ENCODE measurements at regions not wholly inside any gene's neighbourhood (a gene's known extent, or its start where the extent isn't known, plus 50 kb on each side); places are given as distances from the start of the nearest gene placed in this dataset.
A peak's percentile ranks its signal among the peaks of the same experiment; 100 is the strongest.
"Not testable (repeated sequence)": the region's sequence is repeated elsewhere in the genome, so short reads cannot be mapped to it uniquely, and the experiment has no call there.

DNA sequence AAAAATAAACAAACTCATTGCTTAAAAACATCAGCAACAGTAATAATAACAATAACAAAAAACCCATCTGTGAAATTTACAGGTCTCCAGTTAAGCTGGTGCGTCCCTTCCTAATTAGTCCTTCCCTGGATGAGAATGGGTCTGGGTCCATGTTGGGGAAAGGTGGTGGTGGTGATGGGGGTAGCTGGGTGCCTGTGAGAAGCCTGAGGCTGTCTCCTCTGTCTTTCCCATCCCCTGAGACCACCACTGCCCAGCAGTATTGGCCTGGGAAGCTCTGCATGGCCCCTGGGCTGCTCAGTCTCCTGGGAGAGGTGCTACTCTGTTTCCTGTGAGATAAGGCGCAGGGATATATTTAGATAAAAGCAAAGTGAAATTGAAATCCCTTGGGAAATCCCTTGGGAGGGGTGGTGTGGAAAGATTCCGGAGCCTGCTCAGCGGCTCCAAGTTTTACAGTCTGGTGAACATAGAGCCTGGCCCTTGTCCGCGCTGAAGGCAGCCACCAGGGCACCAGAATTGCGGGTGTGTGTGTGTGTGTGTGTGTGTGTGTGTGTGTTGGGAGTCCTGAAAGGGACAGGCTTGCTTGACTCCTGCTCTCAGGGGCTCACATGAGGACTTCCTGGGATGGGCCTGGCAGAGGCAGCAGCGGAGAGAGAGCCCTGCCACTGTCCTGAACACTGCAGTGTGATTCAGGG lies 150.2 kb downstream of the FOXD2 start:
- H3K36me3 Mint-ChIP-seq = no peaks in the 10 kb centered on the region
- DNase-seq (no peak), ATAC-seq (no peak)
- no peaks in the 10 kb centered on the region for H3K9me3 Mint-ChIP-seq
- H3K27ac Mint-ChIP-seq = no peak overlapping the region
- no peak overlapping the region for H3K4me3 Mint-ChIP-seq
- peaks cover 15 to 38% (median 21%) of the 10 kb centered on the region in 5 donors for H3K27me3 Mint-ChIP-seq
- H3K4me1 Mint-ChIP-seq = peaks cover 4 to 11% (median 5%) of the 10 kb centered on the region in 4 donors
- POLR2A ChIA-PET = no interaction called here

DNA sequence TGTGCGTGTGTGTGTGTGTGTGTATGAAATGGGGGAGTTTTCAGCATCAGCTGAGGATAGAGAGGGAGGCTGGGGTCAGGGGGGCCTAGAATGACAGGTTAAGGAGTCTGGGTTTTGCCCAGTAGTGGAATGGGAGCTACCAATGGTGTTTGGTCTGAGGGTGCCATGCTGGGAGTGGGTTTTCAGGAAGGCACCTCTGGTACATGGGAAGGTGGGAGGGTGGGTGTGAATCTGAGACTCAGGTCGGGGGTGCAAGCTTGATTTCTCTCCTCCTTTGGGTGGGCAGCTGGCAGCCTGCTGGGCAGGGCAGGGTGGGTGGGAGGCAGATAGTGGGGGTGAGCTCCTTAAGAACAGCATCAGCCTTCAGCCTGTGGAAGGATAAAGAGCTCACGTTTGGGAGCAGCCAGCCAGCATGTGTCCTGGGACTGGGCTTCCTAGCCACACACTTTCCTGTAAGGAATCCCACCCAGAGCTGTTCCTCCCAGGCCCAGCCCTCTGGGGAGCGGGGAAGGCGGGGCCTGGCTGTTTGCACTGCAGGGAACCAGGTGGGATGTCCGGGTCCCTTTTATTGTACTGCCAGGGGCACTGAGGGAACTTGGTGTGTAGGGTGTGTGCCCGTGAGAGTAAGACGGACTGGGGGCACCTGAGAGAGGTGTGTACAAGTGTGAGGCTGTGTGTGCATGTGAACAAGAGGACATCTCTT lies 152.8 kb downstream of the FOXD2 start:
- POLR2A ChIA-PET = no interaction called here

DNA sequence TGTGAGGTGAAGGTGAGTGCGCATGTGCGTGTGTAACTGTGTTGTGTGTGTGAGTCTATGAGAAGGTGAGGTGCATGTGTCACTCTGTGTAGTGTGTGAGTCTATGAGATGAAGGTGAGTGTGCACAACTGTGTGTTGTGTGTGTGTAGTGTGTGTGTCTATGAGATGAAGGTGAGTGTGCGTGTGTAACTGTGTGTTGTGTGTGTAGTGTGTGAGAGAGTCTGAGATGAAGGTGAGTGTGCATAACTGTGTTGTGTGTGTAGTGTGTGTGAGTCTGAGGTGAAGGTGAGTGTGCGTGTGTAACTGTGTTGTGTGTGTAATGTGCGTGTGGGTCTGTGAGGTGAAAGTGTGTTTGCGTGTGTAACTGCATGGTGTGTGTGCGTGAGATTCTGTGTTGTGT lies 154.0 kb downstream of the FOXD2 start:
- H3K4me1 Mint-ChIP-seq = peaks cover 4 to 6% (median 4%) of the 10 kb centered on the region in 4 donors
- no peak for ATAC-seq

More for the DNA sequence above, 152.8 kb downstream of the FOXD2 start:
- ATAC-seq (no peak), DNase-seq (no peak)
- no peak overlapping the region for H3K27ac Mint-ChIP-seq
- no peak overlapping the region for H3K4me3 Mint-ChIP-seq
- peaks cover 13 to 41% (median 23%) of the 10 kb centered on the region in 5 donors for H3K27me3 Mint-ChIP-seq
- H3K4me1 Mint-ChIP-seq = peaks cover 4 to 6% (median 4%) of the 10 kb centered on the region in 4 donors
- H3K36me3 Mint-ChIP-seq = peaks cover 0 to 4% (median 0%) of the 10 kb centered on the region in 3 donors
- H3K9me3 Mint-ChIP-seq = no peaks in the 10 kb centered on the region

DNA sequence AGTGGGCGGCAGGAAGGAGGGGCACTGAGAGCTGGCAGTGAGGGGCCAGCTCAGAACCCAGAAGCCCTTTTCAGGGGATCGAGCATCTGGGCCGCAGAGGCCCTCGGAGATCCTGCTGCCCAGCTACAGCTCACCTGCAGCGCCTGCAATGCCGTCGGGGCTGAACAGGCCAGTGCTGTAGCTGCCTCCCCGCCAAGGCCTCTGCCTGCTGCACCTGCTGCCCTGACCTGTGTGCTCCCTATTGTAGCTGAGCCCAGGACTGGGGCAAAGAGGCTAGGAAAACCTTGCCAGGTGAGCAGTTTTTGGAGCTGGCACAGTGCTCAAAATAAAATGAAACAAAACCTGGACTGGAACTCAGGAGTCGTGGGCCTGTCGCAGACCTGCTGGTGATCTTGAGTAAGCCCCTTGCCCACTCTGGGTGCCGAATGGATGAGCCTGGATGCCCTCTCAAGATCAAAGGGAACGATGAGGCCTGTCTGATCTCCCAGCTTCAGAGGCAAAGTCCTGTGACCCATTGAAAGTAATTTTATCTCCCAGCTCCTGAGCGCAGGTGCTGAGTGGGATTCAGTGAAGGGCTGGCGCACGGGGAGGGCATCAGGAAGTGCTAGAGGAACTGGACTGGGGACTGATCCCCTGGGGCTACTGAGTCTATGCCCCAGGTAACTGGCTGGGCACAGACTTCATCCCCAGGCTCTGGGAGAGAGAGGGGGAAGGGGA lies 154.6 kb downstream of the FOXD2 start:
- POLR2A ChIA-PET = no interaction called here
- Mint-ChIP-seq H3K36me3 (peaks cover 0 to 4% (median 0%) of the 10 kb centered on the region in 3 donors), H3K4me1 (peaks cover 4 to 6% (median 4%) of the 10 kb centered on the region in 4 donors), H3K27ac (no peak overlapping the region), H3K27me3 (peaks cover 16 to 42% (median 26%) of the 10 kb centered on the region in 5 donors), H3K4me3 (peak overlapping the region in 6 of 10 donors; percentile 13 to 62 (median 55)), H3K9me3 (peaks cover 0 to 2% (median 0%) of the 10 kb centered on the region in 9 donors)
- DNase-seq = no peak
- no peak for ATAC-seq

More for the DNA sequence above, 154.0 kb downstream of the FOXD2 start:
- DNase-seq = no peak
- no peak overlapping the region for H3K4me3 Mint-ChIP-seq
- peaks cover 0 to 4% (median 0%) of the 10 kb centered on the region in 3 donors for H3K36me3 Mint-ChIP-seq
- no peak overlapping the region for H3K27ac Mint-ChIP-seq
- peaks cover 15 to 40% (median 24%) of the 10 kb centered on the region in 5 donors for H3K27me3 Mint-ChIP-seq
- POLR2A ChIA-PET = no interaction called here
- H3K9me3 Mint-ChIP-seq = no peaks in the 10 kb centered on the region

DNA sequence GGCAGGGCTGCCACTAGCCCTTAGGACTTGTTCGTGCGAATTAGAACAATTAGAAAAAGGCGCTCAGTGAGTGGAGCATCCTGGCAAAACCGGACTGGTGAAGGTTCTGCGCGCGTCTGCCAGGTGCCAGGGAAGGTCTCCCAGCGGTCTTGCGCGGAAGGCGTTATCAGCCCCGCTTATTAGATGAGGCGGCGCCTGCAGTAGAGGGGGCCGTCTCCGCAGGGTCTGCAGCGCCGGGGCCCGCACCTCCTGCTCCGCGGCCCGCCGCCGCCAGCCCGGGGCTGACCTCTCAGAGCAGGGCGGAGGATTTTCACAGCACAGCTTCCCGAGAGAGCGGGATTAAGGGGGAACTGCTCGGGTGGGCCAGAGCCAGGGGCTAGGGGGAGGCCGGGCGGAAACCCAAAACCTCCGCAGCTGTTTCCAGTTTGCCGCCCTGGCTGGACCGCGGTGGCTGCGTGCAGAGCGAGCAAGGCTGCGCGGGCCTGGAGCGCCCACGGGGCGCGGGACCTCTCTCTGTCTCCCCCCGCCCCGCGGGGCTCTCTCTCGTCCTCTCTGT lies 155.2 kb downstream of the FOXD2 start:
- Mint-ChIP-seq H3K4me1 (peaks cover 4 to 6% (median 4%) of the 10 kb centered on the region in 4 donors), H3K27ac (no peak overlapping the region), H3K36me3 (peaks cover 0 to 4% (median 0%) of the 10 kb centered on the region in 3 donors), H3K27me3 (peaks cover 18 to 41% (median 31%) of the 10 kb centered on the region in 5 donors), H3K4me3 (peak overlapping the region in 7 of 10 donors; percentile 17 to 62 (median 54)), H3K9me3 (peaks cover 0 to 2% (median 0%) of the 10 kb centered on the region in 9 donors)
- DNase-seq = no peak
- no peak for ATAC-seq
- POLR2A ChIA-PET = no interaction called here

DNA sequence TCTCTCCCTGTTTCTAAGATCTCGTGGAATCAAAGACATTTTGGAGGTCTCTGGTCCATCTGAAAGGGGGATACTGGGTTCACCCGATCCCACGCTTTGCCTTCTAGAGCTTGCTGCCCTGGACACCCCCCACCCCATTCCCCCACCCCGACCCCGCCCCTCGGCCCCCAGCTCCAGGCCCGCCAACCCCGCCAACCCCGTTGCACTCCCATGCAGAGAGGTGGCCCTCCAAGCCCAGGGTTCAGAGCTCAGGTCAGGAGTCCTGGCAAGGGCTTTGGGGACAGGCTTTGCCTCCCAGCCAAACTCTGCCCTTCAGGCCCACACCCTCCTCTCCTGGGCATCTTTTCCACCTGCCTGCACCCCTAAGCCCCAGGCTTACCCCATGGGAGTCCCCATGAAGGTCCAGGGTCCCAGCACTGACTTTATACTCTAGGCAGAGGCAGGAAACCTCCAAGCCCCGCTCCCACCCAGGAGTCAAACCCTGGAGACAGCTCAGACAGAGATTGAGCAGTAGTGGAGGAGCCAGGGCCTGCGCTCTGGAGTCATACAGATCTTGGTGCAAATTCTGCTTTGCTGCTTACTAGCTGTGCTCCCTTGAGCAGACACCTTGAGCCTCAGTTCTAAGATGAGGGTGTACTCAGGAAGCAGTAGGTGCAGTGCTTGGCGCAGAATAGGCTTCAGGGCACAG lies 155.9 kb downstream of the FOXD2 start:
- H3K4me1 Mint-ChIP-seq = peaks cover 4 to 6% (median 4%) of the 10 kb centered on the region in 4 donors
- H3K9me3 Mint-ChIP-seq = peaks cover 0 to 6% (median 1%) of the 10 kb centered on the region in 9 donors
- H3K27me3 Mint-ChIP-seq = peaks cover 21 to 41% (median 33%) of the 10 kb centered on the region in 5 donors
- H3K36me3 Mint-ChIP-seq = peaks cover 0 to 4% (median 0%) of the 10 kb centered on the region in 3 donors
- DNase-seq (no peak), ATAC-seq (no peak)
- no peak overlapping the region for H3K27ac Mint-ChIP-seq
- peak overlapping the region in 3 of 10 donors; percentile 17 to 59 (median 26) for H3K4me3 Mint-ChIP-seq
- POLR2A ChIA-PET = no interaction called here

DNA sequence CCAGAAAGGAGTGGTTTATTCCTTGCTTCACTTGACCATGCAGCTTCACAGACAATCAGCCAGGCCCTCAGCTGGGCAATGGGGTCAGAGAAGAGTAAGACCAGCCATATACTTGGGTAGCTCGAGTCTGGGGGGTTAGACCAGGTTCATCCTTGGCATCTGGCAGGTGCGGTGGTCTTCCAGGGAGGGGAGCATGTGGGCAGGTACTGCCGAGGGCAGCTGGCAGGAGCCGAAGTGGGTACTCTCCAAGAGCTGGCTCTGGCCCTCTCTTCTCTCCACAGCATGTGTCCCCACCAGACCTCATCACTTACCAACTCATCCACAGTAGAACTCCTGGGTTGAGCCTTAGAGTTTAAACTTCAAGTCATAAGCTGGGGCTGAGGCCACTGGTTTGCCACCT lies 156.8 kb downstream of the FOXD2 start:
- H3K4me3 Mint-ChIP-seq = no peak overlapping the region
- ATAC-seq = no peak
- DNase-seq = no peak
- no peak overlapping the region for H3K27ac Mint-ChIP-seq
- peaks cover 4 to 14% (median 9%) of the 10 kb centered on the region in 9 donors for H3K9me3 Mint-ChIP-seq
- peaks cover 4 to 6% (median 4%) of the 10 kb centered on the region in 4 donors for H3K4me1 Mint-ChIP-seq
- H3K27me3 Mint-ChIP-seq = peaks cover 27 to 47% (median 39%) of the 10 kb centered on the region in 5 donors
- peaks cover 0 to 12% (median 0%) of the 10 kb centered on the region in 3 donors for H3K36me3 Mint-ChIP-seq
- POLR2A ChIA-PET = no interaction called here

DNA sequence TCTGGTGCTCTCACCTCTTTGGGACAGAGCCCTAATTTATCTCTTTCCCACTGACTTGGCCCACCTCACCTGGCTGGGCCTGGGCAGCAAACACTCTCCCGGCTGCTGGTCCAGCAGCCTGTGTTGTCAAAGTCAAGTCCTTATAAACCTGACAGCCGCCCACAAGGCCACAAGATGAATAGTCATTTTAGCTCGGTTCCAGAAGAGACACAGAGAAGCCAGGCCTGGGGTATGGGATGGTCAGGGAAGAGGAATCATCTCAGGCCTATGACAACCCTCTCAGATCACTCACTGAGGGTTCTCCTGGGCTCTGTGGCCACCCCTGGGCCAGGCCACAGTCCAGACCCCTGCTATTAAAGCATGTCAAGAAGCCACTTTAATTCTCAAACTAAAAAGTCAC lies 158.5 kb downstream of the FOXD2 start:
- Mint-ChIP-seq H3K27ac (no peak overlapping the region), H3K9me3 (peaks cover 5 to 27% (median 17%) of the 10 kb centered on the region in 9 donors), H3K4me3 (no peak overlapping the region), H3K36me3 (peaks cover 0 to 20% (median 0%) of the 10 kb centered on the region in 3 donors), H3K27me3 (peaks cover 32 to 57% (median 42%) of the 10 kb centered on the region in 5 donors), H3K4me1 (peaks cover 4 to 6% (median 4%) of the 10 kb centered on the region in 4 donors)
- DNase-seq = no peak
- POLR2A ChIA-PET = no interaction called here
- ATAC-seq = no peak

DNA sequence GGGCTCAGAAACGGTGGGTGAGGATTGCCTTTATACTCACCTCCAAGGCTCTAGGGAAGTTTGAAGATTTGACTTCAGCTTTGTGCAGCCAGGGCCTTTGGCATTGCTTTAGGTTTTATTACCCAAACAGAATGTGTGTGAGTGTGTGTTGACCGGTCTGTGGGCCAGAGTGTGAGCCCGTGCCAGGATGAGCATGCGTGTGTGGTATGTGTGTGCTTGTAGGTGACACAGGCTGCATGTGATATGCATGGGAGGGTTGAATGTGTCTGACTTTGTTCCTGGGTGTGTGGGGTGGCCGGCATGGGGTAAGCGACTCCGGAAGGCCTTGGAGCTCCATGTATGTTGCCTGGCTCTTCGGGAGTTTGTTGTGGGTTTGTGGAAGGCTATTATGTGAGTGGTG lies 160.5 kb downstream of the FOXD2 start:
- Mint-ChIP-seq H3K36me3 (peaks cover 0 to 28% (median 2%) of the 10 kb centered on the region in 3 donors), H3K27me3 (peaks cover 32 to 73% (median 44%) of the 10 kb centered on the region in 5 donors), H3K4me3 (no peak overlapping the region), H3K4me1 (peaks cover 0 to 4% (median under 1%) of the 10 kb centered on the region in 4 donors), H3K9me3 (peaks cover 8 to 48% (median 30%) of the 10 kb centered on the region in 9 donors), H3K27ac (no peak overlapping the region)
- POLR2A ChIA-PET = no interaction called here
- no peak for DNase-seq
- ATAC-seq = no peak

DNA sequence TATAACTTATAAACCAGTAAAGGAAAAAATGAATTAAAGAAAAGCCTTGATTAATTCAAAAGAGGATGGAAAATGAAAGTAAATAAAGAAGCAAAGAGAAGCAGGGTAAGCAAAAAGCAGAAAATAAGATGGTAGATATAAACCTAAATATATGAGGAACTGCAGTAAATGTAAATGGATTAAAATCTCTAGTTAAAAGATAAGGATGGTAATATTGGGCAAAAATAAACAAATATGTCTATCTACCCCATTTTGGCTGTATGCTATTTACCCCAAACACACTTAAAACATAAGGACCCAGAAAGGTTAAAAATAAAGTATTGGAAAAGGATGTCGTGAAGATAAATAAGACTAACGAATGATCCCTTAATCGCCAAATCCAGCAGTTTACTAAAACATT lies 161.9 kb downstream of the FOXD2 start:
- Mint-ChIP-seq H3K27ac (no peak overlapping the region), H3K27me3 (peaks cover 29 to 64% (median 34%) of the 10 kb centered on the region in 5 donors), H3K4me1 (no peaks in the 10 kb centered on the region), H3K36me3 (peaks cover 0 to 28% (median 2%) of the 10 kb centered on the region in 3 donors), H3K9me3 (peaks cover 8 to 59% (median 34%) of the 10 kb centered on the region in 9 donors), H3K4me3 (no peak overlapping the region)
- ATAC-seq = no peak
- POLR2A ChIA-PET = no interaction called here
- no peak for DNase-seq

DNA sequence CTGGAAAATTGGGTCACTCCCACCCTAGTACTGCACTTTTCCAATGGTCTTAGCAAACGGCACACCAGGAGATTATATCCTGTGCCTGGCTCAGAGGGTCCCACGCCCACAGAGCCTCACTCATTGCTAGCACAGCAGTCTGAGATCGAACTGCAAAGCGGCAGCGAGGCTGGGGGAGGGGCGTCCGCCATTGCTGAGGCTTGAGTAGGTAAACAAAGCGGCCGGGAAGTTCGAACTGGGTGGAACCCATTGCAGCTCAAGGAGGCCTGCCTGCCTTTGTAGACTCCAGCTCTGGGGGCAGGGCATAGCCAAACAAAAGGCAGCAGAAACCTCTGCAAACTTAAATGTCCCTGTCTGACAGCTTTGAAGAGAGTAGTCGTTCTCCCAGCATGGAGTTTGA lies 164.6 kb downstream of the FOXD2 start:
- POLR2A ChIA-PET, H3K4me1 Mint-ChIP-seq, H3K27ac Mint-ChIP-seq, DNase-seq, H3K4me3 Mint-ChIP-seq, ATAC-seq: not testable (repeated sequence)
- Mint-ChIP-seq H3K9me3 (peaks cover 11 to 78% (median 45%) of the 10 kb centered on the region in 9 donors), H3K27me3 (peaks cover 15 to 52% (median 27%) of the 10 kb centered on the region in 5 donors), H3K36me3 (peaks cover 0 to 32% (median 2%) of the 10 kb centered on the region in 3 donors)

DNA sequence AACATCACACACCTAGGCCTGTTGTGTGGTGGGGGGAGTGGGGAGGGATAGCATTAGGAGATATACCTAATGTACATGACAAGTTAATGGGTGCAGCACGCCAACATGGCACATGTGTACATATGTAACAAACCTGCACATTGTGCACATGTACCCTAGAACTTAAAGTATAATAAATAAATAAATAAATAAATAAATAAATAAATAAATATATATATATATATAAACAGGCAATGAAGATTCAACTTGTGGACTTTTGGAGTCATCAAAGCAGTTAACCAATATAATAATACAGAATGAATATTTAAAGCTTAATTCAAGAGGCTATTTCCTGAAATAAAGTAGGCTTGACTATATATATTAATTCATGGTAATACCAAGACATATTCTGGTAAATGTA lies 167.0 kb downstream of the FOXD2 start:
- DNase-seq, H3K27ac Mint-ChIP-seq, POLR2A ChIA-PET, H3K4me3 Mint-ChIP-seq, ATAC-seq, H3K4me1 Mint-ChIP-seq: not testable (repeated sequence)
- Mint-ChIP-seq H3K36me3 (peaks cover 0 to 30% (median 2%) of the 10 kb centered on the region in 3 donors), H3K27me3 (peaks cover 6 to 42% (median 23%) of the 10 kb centered on the region in 5 donors), H3K9me3 (peaks cover 7 to 76% (median 44%) of the 10 kb centered on the region in 9 donors)

All from naive thymus-derived CD8-positive, alpha-beta T cell (primary cell).